HS-5 (cell line): ENCODE measurements at regions not wholly inside any gene's neighbourhood (a gene's known extent, or its start where the extent isn't known, plus 50 kb on each side); places are given as distances from the start of the nearest gene placed in this dataset.
A peak's percentile ranks its signal among the peaks of the same experiment; 100 is the strongest.
"Not testable (repeated sequence)": the region's sequence is repeated elsewhere in the genome, so short reads cannot be mapped to it uniquely, and the experiment has no call there.

ENCODE experiments used
- DNase-seq: peaks from one replicate; pipeline ENCODE4 v3.0.0-alpha.2; 2012; ENCODE audit warnings: low read depth

DNA sequence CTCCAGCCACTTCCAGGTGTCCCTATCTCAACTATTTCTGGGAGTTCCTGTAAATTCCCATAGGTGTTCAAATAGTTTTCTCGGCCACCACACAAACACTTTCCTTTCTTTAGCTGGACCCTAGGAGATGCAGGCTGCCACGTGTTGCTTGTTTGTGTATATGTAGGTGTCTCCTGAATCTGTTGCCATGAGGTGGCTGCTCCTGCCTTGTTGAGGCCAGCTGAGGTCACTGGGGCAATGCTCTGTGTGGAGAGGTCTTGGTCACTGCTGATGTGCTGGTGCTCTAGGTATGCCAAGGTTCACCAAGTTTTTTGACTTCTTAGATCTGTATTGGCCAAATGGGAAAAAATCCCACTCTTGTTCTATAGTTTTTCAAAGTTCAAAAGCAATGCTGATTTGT, 132.5 kb upstream of the CHD1 start:
- DNase-seq: no peak

DNA sequence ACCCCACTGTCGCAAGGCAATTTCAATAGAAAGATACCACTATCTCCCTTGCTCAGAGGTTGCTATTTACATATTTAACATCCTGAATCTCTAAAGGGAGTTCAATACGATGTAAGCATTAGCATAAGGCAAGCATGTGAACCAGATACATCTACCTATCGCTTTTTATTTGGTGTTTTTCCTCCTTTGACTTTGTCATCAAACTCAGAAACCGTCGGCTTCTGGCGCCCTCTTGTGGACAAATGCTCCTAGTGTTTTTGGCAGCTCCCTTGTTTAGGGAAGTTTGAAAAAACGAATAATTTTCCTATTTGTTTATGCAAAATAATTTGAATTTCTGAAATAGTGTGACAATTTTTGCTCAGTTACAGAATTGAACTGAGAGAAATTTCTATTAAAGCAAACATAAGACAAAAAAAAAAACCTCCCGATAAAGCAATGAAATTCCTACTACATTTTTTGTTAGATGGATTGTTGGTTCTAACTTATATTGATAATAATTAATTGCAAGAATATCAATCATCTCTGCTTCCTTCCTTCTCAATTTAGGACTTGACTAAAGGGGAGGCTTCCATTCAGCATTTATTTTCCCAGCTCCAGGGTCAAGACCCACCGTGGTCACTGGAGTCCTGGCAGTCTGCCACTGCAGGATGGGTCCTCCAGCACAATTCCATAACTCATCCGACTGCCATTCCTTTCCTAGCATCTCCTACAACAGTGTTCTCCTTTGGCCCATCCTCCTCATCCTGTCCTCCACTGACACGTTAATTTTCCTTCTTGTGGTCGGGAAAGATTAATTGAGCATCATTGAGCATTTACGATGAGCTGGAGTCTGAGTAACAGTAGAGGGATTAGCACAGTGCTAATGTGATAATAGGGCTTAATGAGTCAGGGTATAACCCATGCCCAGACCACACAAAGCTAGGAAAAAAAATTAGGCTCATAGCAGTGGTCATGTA, 131.8 kb upstream of the CHD1 start:
- peak; percentile 35 for DNase-seq

DNA sequence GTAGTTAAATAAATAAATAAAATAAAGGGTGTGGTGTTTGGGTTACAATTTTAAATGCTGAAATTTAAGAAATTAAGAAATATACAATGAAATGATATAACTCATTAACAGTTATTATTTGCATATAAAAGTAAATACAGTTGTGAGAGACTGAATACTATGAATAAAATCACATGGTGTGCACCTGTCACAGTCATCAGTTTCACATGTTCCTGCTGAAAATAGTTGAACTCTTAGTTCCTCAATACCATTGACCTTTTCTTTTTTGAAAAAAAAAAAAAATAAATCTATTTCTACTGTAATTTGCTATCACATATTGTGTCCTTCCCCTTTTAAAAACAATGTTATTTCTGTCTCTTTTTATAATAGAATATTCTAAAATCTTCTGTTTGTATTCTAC, 130.9 kb upstream of the CHD1 start:
- DNase-seq: no peak

GRCh38 chr5:99058466-99058865, 129.7 kb upstream of the CHD1 start:
- no peak for DNase-seq

GRCh38 chr5:99054972-99055371, 126.2 kb upstream of the CHD1 start:
- DNase-seq: no peak

GRCh38 chr5:99045871-99046270, 117.1 kb upstream of the CHD1 start:
- no peak for DNase-seq

DNA sequence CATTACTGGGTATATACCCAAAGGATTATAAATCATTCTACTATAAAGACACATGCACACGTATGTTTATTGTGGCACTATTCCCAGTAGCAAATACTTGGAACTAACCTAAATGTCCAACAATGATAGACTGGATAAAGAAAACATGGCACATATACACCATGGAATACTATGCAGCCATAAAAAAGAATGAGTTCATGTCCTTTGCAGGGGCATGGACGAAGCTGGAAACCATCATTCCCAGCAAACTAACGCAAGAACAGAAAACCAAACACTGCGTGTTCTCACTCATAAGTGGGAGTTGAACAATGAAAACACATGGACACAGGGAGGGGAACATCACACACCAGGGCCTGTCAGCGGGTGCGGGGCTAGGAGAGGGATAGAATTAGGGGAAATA, 114.5 kb upstream of the CHD1 start:
- DNase-seq: not testable (repeated sequence)

DNA sequence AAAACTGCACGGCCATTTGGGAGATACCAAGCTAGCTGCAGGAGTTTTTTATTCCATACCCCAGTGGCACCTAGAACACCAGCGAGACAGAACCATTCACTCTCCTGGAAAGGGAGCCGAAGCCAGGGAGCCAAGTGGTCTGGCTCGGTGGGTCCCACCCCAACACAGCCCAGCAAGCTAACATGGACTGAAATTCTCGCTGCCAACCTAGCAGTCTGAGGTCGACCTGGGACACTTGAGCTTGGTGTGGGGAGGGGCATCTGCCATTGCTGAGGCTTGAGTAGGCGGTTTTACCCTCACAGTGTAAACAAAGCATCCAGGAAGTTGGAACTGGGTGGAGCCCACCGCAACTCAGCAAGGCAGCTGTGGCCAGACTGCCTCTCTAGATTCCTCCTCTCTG, 108.9 kb upstream of the CHD1 start:
- no peak for DNase-seq

DNA sequence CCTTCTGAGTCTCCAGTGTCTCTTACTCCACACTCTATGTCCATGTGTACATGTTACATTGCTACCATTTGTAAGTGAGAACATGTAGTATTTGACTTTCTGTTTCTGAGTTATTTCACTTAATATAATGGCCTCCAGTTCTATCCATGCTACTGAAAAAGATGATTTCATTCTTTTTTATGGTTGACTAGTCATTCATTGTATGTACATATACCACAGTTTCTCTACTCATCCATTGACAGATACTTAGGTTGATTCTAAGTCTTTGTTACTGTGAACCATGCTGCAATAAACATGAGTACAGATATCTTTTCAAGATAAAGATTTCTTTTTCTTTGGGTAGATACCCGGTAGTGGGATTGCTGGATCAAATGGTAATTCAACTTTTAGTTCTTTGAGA, 107.1 kb upstream of the CHD1 start:
- no peak for DNase-seq

- no peak for DNase-seq
Measured at GRCh38 chr5:99034336-99034735, 105.5 kb upstream of the CHD1 start.

- DNase-seq: no peak
Measured at GRCh38 chr5:99033014-99033900, 104.5 kb upstream of the CHD1 start.

- DNase-seq: peak; percentile 58
Measured at GRCh38 chr5:99032234-99033013, 103.6 kb upstream of the CHD1 start.

DNA sequence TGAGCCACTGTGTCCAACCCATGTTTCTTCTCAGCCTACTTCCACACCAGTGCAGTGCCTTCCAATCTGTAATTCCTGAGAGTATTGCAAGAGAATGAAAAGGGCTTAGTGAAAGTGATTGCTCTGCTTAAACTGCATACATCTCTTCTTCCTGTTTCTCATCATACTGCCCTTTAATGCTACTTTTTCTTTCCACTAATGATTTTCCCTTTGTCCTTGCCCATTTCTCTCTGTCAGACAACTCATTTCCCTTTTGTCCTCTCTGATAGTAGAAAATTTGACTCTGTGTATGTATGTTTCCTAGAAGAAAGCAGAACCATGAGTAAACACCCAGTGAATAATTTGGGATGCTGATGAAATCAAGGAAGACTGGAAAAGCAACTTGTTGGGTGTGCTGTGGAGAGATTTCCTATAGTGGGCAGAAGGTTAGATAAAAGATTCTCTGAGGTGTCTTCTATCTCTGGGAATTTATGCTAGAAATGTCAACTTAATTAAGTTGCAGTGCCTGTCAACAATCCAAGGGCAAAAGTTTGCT, 102.2 kb upstream of the CHD1 start:
- no peak for DNase-seq

GRCh38 chr5:99029172-99029571, 100.4 kb upstream of the CHD1 start:
- no peak for DNase-seq

GRCh38 chr5:99028170-99028569, 99.4 kb upstream of the CHD1 start:
- not testable (repeated sequence) for DNase-seq

- no peak for DNase-seq
Measured at GRCh38 chr5:99025298-99026045, 96.7 kb upstream of the CHD1 start.

DNA sequence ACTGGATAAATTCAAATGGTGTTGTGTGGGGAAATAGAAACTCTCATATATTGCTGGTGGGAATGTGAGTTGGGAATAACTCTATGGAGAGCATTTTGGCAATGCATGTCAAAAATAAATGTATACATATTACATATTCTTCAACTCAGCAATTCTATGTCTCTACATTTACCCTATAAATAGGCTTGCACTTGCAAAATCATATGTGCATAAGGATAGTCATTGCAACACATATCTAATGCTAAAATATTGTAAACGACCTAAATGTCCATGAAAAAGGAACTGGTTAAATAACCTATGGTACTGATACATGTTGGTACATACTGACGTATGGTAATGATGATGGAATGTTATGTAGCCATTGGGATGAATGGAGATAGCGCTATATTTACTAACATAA, 94.5 kb upstream of the CHD1 start:
- no peak for DNase-seq

DNA sequence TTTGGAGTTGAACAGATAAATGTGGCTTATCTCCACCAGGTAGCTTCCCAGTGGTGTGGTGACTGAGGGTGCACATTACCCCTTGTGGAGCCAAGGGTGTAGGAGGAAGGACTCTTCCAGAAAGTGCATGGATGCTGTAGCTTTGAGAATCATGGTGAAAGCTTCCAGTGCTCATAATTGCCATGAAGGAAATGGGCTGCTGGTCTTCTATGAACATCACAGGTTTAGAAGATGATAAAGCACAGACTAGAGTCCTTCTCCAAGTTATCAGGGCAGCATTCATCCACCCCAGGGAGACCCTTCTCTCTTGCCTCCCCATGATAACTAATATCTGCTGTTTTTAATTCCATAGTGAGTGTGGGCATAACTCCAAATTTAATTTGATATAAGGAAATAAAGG, 93.4 kb upstream of the CHD1 start:
- no peak for DNase-seq

- DNase-seq: no peak
Measured at GRCh38 chr5:99020698-99021048, 91.9 kb upstream of the CHD1 start.

- peak; percentile 75 for DNase-seq
Measured at GRCh38 chr5:99019812-99020697, 91.2 kb upstream of the CHD1 start.
